ENCODE measurements at regions not wholly inside any gene's neighbourhood (a gene's known extent, or its start where the extent isn't known, plus 50 kb on each side); places are given as distances from the start of the nearest gene placed in this dataset.

DNA sequence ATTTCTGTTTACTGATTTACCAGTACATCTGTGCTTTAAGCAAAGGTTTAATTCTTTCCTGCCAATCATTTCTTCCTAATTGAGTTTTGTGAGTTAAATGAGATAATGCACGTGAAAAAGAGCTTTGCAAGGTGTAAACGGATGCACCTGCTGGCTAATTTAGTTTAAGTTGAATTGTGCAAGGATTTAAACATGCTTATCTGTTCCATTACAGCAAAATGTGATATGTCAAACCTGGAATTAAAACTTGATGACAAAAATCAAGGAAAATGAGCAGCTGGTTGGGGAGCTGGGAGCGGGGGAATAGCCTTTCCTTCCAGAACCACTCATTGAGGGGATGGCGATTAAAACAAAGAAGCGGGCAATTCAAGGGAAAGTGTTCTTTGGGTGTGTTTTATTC is 155.0 kb upstream of the CTTNBP2 start:
- DNase-seq: no peak

DNA sequence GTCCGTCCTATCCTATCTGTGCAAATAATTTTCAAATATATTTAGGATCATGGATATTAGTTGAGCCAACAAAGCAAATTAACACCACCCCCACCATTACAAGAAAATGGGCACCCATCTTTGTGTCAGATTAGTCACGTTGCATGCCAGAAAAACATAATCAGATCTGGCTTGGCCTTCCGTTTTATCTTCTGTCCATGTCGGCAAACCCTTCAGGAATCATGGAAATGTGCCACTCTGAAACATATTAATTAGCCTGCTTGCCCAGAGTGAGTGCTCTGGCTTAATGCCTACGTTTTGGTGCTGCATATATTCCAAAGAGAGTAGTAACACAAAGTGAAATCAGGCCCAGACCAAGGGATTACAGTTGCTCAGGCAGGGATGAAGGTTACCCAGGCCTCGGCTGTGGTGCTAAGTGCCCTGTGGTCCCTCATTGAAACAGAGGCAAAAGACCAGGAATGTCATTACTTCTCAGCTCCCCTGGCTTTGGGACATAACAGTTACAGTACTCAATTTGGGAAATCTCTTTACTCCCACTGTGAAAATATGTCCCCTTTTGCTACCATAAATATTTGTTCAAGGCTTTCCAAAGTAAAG is 154.0 kb upstream of the LSM8 start:
- DNase-seq: no peak

DNA sequence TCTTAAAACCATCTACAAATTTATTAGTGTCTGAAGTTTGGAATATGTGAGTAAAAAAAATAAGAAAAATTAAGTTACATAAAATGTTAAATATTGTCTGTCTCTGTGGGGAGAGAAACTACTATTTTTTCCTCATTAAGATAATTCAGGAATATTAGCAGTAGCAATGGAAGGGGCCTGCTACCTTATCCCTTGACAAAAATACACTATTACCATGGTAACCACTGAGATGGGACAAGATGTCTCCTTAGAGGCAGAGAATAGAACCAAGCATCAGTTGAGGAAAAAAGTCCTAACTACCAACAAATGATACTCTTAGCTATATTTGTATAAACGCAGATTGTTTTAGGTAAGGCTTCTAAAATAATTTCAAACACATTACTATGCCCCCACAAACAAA is 150.7 kb upstream of the LSM8 start:
- no peak for DNase-seq

DNA sequence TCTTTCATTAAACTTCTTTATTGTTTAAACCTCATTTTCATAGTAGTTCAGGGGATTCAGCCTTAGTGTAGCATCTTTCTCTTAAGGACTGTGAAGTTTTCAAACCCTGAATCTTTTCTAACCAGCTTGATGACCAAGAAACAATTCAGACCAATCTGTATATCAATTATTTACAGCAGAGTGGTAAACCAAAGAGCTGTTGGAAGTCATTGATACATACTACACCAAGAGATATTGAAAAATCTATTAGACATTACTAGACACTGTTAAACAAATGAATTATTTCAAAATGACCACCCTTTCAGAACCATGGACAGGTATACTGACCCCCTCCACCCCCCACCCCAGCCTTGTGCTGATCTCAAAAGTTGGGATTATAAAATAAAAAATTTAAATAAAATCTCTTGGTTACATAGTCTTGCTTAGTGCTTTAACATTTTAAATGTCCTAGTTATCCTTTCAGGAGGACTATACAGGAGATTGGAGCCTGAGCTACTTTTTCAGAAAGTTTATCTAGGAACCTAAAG is 143.9 kb upstream of the LSM8 start:
- DNase-seq: no peak

DNA sequence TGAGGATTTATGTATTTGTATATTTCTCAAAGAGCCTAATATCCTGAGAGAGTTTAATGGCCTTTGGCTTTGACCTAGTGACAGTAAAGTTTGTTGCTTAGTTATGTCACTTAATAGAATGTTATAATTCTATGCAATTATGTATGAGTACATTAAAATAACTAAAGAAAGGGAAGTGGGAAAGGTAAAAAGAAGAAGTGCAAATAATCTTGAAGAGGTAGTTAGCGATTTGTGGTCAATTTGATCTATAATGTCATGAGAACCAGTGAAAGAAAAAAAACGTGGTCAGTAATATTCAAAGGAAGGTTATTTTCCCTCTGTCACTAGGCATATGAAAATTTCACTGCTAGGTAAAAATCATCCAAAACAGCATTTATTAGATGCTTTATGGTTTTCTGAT is 143.4 kb upstream of the LSM8 start:
- no peak for DNase-seq

DNA sequence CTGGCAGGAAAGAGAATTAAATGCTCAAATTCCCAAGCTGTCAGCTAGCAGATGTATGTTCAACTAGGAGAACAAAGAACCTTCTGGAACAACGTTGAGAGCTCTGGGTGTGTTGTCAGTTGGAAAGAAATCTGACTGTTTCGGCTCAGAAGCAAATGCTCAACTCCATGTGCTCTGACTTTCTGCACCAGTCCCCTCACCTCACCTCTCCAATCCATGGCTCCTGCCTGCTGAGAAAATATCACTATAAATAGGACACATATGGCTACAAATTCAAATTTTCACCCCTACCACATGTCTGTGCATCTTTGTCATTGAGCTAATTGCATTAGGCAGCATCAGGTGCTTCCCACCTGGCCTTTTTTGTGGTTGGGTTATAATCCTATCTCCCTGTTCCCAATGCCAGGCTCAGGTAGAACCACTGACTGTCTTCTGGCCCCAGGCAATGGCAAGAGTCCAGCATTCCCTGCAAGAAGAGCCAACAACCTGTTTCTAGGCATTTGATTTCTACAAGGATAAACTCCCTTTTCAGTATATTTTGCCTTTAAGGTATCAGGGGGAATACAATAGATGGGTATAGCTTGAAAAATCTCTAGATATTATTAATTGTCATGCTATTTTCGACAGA is 142.6 kb upstream of the LSM8 start:
- DNase-seq: no peak

DNA sequence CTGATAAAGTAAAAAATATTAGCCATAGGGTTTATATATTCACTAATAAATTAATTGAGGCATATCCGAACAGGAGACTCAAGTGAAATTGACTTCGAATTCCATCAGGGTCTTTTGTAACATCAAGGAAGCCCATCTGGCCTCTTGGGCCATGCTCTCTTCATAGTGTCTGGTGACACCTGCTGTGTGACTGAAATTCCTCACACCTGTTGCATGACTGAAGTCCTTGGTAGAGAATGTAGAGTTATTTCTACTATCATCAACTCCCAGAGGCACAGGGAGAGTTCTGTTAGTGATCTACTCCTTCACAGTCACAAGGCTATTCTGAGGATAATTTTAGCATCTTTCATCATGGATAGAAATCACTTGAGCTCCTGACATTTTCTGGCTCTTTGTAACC is 138.3 kb upstream of the LSM8 start:
- DNase-seq: no peak

DNA sequence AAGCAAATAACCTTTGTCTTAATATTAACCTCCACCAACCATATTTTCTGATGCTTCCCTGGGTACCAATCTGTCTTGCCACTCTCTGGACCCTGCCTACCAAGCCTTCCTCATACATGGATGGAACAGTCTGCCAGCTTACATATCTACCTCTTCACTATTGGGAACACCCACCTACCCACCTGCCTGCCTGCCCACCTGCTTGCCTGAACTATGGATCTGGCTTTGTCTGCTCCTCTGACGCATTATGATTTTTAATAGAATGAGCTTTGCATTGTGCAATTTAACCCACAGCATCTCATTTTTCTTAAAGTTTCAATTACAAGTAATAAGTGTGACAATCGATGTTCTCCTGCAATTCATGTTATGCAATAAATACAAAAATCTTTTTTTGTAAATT is 137.9 kb upstream of the LSM8 start:
- DNase-seq: no peak

DNA sequence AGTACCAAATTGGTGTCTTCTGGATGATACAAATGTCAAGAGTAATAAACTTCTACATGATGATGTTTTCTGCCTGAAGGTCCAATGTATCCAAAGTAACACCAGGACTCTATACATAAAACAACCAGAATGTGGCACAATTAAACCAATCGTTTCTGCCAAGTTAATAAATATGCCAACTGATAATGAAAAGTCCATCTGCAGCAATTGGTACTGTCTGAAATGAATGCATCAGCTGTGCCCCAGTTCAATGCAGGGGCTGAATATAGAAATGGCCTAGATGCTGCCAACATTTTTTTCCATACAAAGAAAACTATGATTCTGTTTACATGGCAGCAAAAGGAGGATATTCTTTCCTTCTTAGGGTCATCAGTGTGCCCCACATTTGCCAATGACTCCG is 137.2 kb upstream of the LSM8 start:
- no peak for DNase-seq

DNA sequence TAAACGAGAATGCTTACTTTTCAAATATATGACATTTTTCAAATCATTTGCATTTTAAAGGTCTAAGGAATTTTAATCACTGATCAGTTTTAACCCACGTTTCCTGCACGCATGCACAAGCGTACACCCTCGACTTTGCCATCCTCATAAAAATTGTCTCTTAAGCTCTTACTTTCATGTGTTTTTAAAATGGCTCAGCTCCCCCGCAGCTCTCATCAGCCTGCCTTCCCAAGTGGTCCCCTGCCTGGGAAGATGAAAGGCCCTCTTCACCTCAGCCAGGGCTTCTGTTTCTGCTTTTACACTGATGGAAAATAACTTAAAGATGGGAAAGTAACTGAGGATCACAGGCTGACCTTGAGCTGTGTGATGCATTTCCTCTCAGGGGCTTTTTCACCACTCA is 131.6 kb upstream of the LSM8 start:
- DNase-seq: no peak

DNA sequence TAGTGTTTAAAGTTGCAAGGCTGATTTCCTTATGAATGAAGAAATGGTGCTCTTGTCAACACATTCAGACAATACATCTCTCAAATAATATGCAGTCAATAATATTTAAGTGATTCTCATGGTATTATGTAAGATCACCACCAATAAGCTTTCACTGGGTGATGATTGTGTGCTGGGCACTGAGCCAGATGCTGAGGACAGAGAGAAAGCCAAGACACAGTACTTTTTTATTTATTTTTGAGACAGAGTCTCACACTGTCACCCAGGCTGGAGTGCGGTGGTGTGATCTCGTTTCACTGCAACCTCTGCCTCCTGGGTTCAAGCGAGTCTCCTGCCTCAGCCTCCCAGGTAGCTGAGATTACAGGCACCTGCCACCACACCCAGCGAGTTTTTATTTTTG is 130.6 kb upstream of the LSM8 start:
- DNase-seq: no peak

DNA sequence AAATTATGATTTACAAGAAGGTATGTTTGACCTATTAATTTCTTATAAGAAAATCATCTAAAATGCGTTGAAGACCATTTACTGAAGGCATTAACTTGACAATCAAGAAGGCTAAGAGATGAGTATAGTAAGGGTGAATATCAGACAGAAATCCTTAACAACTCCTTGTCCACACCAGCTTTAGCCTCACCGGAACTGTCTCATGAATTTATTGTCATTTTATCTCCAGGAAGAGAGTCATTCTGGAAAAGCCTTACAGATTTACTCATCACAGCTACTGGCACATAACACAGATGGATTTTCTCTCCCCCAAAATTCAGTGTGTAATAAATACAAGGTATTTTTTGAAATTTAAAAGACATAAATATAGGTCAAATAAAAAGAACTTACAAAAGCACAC is 129.4 kb upstream of the LSM8 start:
- no peak for DNase-seq

DNA sequence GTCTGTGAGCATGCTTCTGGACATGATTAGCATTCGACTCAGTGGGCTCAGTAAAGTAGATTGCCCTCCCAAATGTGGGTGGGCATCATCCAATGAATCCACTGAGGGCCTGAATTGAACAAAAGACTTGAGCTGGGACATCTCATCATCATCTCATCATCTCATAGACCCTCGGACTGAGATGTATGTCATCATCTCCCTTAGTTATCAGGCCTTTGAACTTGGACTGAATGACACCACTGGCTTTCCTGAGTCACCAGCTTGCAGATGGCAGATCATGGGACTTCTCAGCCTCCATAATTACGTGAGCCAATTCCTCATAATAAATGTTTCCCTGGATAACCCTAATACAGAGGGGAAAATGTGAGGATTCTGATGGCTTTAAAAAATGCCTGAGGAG is 128.3 kb upstream of the LSM8 start:
- no peak for DNase-seq

DNA sequence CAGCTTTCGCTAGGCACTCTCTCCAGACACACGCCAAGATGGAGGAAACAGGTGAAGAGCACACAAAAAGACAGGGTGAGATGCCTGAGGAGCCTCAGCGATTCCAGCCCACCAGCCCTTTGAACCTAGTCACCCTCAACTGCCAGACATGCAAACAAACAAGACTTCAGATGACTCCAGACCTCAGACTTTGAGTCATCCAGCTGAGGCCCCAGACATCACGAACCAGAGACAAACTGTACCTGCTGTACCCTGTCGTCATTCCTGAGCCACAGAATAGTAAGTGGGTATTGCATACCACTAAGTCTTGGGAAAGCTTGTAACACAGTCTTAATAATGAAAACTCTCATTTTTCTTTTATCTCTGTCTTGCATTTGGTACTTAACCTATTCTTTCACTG is 126.6 kb upstream of the LSM8 start:
- DNase-seq: peak; percentile 1

DNA sequence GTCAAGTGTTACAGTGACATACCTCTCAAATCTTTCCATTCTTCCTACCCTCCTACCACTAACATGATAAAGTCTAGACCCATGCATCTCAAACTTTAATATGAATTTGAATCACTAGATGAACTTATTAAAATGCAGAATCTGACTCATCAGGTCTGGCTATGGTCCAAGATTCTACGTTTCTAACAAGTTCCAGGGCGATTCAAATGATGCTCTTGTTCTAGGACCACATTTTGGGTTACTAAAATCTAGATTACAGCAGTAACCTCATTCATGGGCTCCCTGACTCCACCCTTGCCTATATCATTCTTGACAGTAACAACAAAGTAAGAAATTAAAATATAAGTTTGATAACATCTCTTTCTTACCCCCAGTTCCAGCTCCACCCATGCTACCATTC is 124.8 kb upstream of the LSM8 start:
- DNase-seq: no peak

DNA sequence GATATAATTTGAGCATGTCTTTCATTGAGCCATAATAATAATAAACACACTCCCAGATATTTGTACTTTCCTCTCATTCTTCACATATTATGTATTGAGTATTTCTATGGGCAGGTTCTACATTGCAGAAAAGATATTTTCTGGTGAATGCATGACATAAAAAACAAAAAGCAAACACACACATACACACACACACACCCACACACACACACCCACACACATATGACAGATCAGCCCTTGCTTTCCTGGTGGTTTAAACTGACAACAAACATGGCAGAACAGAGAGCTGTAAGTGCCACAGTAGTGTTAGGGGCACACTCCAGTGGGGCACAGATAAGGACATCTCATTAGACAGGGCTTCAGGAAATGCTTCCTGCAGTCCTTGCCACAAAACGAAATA is 123.3 kb upstream of the LSM8 start:
- DNase-seq: no peak

DNA sequence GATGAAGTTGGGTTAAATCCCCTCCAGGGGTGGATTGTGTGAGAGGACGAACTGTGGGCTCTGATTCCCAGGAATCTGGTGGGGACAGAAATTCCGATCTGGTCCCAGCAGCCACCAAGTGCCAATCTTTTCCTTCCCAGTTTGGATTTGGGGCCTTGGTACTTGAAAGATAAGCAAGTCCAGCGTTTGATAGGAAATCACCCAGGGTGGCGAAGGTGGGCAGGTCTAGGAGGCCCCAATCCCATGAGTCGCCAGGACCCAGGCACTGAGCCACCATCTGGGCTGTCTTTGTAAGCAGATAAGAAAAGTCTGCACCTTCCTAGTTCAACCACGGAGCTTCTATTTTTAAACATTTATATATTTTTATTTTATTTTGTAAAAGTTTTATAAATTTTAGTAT is 122.6 kb upstream of the LSM8 start:
- DNase-seq: no peak

DNA sequence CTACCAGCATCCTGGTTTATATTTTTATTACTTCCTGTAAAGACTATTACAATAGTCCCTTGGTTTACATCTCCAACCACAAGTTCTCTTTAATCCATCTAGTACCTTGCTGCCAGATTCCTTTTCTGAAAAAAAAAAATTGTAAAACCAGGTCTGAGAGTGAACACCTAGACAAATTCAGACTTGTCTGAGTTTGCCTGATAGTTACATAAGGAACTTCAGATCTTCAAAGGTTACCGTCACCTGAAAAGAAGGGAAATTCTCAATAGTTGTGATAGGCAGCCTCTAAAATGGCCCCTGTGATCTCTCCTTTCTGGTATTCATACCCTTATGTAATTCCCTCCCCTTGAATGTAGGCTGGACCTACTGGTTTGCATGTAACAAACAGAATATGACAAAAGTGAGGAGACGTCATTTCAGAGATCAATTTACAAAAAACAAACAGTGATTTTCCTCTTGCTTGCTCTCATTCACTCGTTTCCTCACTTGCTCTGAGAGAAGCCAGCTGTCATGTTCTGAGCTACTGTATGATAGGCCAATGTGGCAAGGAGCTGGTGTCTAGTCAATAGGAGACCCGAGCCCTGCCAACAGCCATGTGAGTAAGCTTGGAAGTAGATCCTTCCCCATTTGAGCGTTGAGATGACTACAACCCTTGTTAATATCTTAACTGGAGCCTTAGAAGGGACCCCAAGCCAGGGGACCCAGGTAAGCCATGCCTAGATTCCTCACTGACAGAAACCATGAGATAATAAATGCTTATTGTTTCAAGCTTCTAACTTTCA is 110.9 kb upstream of the LSM8 start:
- no peak for DNase-seq

DNA sequence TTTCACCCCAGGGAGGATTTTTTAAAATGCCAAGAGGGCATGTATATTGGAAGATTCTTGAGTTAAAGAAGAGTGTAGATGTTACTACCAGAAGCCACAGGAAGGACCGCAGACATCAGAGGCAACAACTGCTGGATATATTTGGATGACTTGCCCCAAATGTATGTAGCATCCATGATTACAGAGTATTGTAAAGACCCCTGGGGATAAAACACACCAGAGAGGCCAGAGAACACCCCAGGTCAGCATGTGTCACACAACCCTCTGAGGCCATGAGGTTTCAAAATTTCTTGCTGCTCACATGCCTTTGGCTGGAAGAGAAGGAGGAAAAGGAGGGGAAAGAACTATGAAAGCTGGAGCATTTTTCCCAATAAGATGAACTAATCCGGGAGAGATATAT is 108.0 kb upstream of the LSM8 start:
- no peak for DNase-seq

DNA sequence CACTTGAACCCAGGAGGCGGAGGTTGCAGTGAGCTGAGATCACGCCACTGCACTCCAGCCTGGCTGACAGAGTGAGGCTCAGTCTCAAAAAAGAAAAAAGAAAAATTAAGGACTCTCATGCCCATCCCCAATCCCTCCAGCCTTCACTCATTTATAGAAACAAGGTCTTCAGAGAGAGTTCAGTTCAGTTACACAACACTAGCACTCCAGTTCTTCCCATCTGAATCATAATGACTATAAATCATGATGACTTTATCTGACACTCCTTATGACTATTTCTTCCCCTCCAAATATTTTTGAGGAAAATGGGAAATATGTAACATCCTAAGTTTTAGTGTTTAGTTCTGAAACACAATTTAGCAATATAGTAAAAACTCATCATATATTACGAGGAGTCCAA is 107.4 kb upstream of the LSM8 start:
- no peak for DNase-seq

DNA sequence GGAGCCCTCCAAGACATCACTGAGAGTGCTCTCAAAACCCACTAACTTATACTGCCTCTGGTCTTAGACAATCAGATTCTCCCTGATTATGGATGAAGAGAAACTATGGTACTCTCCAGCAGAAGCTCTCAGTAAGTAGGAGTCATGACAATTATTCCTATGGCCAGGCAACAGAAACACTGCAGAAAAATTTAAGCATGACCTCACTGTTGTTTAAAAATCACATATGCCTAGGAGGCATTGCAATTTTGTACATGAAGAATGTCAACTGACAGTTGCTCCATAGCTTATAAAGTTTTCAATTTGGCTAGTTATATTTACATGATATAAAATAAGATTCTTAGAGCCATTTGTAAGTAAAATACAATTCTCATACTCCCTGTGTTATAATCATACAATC is 105.9 kb upstream of the LSM8 start:
- no peak for DNase-seq

DNA sequence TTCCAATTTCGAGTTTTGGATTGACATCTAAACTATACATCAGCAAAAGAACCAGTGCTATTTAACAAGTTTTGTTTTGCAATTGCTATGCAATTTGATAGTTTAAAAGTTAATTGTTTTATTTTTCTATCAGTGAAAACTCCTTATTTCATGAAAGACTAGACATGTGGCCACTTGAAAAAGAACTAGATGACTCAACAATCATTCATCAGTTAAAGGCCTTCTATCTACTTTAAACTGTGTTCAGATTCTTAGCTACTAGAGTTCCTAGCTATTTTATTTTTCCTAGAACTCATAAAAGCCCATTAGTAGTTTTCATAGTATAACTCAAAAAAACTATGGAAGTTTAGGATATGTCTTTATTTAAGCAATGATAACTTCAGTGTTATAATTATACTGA is 104.6 kb upstream of the LSM8 start:
- DNase-seq: no peak

DNA sequence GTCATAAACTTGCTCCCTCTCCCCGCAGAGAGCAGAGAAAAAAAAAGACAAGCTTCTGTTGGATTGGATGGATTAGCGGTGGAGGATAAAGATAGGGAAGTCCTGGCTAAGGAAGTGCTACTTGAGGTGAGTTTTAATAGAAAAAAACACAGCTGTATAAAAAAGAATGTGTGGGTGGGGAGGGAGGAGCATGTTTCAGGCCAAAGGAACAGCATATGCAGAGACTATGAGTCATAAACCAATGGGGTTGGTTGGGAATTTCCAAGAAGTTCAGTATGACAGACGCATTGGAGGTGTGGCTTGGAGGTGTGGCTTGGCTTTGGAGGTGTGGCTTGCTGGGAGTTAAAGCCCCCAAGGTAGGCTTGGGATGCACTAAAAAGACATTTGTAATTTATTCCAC is 103.0 kb upstream of the LSM8 start:
- DNase-seq: peak; percentile 59

DNA sequence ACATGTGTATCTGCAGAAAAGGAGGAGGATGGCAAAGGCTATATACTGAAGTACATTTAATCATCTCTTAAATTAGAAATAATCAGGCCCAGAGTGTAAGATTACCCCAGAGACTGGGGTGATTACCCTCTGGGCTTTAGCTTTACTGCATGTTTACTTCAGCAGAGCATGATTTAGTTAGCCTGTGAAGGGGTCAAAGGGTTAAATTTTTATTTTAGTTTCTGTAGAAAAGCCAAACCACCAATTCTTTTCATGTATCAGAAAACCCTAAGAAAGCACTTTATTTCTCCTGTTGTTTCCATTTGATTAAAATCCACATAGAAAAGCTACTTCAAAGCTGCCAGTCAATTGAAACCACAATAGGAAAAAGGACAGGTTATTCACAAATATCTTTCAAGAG is 101.5 kb upstream of the LSM8 start:
- no peak for DNase-seq

DNA sequence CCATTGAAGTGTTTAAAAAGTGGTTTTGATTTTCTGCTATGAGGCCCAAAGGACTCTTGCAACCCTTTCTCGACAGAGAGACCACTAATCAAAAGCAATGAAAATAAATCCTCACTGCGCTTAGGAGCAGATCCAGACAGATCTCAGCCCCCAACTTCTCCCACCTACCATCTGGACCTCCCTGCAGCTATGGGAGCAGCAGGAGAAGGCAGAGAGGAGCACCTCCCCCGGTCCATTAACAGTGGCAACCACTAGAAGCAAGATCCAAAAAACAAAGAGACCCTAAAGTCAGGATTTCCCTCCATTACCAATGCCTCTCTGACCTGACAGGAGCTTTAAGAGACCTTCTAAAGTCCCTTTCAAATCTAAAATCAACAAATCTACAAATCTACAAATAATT is 99.0 kb upstream of the LSM8 start:
- no peak for DNase-seq

Data from stimulated activated CD4-positive, alpha-beta T cell treated with anti-CD3 and anti-CD28 coated beads, Interleukin-15, amount 100 ng/mL, for 24 hours (primary cell).